H9 (cell line): ENCODE measurements at regions not wholly inside any gene's neighbourhood (a gene's known extent, or its start where the extent isn't known, plus 50 kb on each side); places are given as distances from the start of the nearest gene placed in this dataset.

Experiments used
- DNase-seq: peaks from one replicate; pipeline ENCODE4 v3.0.0-alpha.2; 2017
- H2AFZ ChIP-seq: one replicate; pipeline ENCODE4 v1.6.1; 2013; ENCODE audit warnings: mild to moderate bottlenecking, low read length, control low read depth, moderate library complexity
- H2AK5ac ChIP-seq: 2 replicates; pipeline ENCODE4 v1.6.1; 2013; ENCODE audit warnings: low read length, control low read depth, mixed read lengths; ENCODE audit not compliant: insufficient read length
- H2BK120ac ChIP-seq: one replicate; pipeline ENCODE4 v1.6.1; 2013; ENCODE audit warnings: low read depth, mild to moderate bottlenecking, low read length, control low read depth, inconsistent platforms; ENCODE audit not compliant: poor library complexity, severe bottlenecking
- H2BK12ac ChIP-seq: 2 replicates; pipeline ENCODE4 v1.6.1; 2013; ENCODE audit warnings: low read length, control low read depth, mixed read lengths, low read depth; ENCODE audit not compliant: insufficient read length
- H2BK15ac ChIP-seq: 2 replicates; pipeline ENCODE4 v1.6.1; 2013; ENCODE audit warnings: low read depth, low read length, control low read depth
- H2BK20ac ChIP-seq: one replicate; pipeline ENCODE4 v1.6.1; 2013; ENCODE audit warnings: low read depth, mild to moderate bottlenecking, low read length, control low read depth, inconsistent platforms; ENCODE audit not compliant: poor library complexity, severe bottlenecking
- H2BK5ac ChIP-seq: 2 replicates; pipeline ENCODE4 v1.6.1; 2013; ENCODE audit warnings: low read length, control low read depth, mixed read lengths; ENCODE audit not compliant: insufficient read length
- H3K14ac ChIP-seq: 2 replicates; pipeline ENCODE4 v1.6.1; 2013; ENCODE audit warnings: low read length, control low read depth; ENCODE audit not compliant: insufficient read depth
- H3K18ac ChIP-seq: 2 replicates; pipeline ENCODE4 v1.6.1; 2013; ENCODE audit warnings: low read depth, mild to moderate bottlenecking, mixed read lengths, low read length, control low read depth; ENCODE audit not compliant: insufficient read length
- H3K23ac ChIP-seq: 2 replicates; pipeline ENCODE4 v1.6.1; 2013; ENCODE audit warnings: low read length, control low read depth, mixed read lengths, low read depth; ENCODE audit not compliant: insufficient read length
- H3K23me2 ChIP-seq: 2 replicates; pipeline ENCODE4 v1.6.1; 2013; ENCODE audit warnings: low read depth, mild to moderate bottlenecking, mixed read lengths, low read length, control low read depth; ENCODE audit not compliant: insufficient read length, poor library complexity, severe bottlenecking
- H3K27ac ChIP-seq: 2 replicates; pipeline ENCODE4 v1.5.1; 2013; ENCODE audit warnings: low read length, control low read depth, mixed read lengths, low read depth; ENCODE audit not compliant: insufficient read length
- H3K27me3 ChIP-seq: 2 replicates; pipeline ENCODE4 v1.6.1; 2013; ENCODE audit warnings: low read length, control low read depth, inconsistent platforms; ENCODE audit not compliant: insufficient read depth
- H3K4ac ChIP-seq: 2 replicates; pipeline ENCODE4 v1.6.1; 2013; ENCODE audit warnings: low read depth, mild to moderate bottlenecking, control low read depth, inconsistent platforms, low read length, moderate library complexity
- H3K4me1 ChIP-seq: 2 replicates; pipeline ENCODE4 v1.6.1; 2013; ENCODE audit warnings: low read length, control low read depth, inconsistent platforms; ENCODE audit not compliant: insufficient read depth
- H3K4me2 ChIP-seq: 2 replicates; pipeline ENCODE4 v1.6.1; 2013; ENCODE audit warnings: low read length, control low read depth, mixed read lengths; ENCODE audit not compliant: insufficient read length, insufficient read depth
- H3K56ac ChIP-seq: 2 replicates; pipeline ENCODE4 v1.6.1; 2013; ENCODE audit warnings: low read depth, mild to moderate bottlenecking, mixed read lengths, low read length, control low read depth; ENCODE audit not compliant: insufficient read length
- H3K79me1 ChIP-seq: 2 replicates; pipeline ENCODE4 v1.6.1; 2013; ENCODE audit warnings: low read depth, mild to moderate bottlenecking, moderate library complexity, low read length, control low read depth, inconsistent platforms; ENCODE audit not compliant: insufficient read depth, poor library complexity, severe bottlenecking
- H3K79me2 ChIP-seq: 2 replicates; pipeline ENCODE4 v1.6.1; 2013; ENCODE audit warnings: low read length, control low read depth, inconsistent platforms; ENCODE audit not compliant: insufficient read depth
- H3K9ac ChIP-seq: 2 replicates; pipeline ENCODE4 v1.6.1; 2013; ENCODE audit warnings: low read length, control low read depth, mixed read lengths; ENCODE audit not compliant: insufficient read length; ENCODE audit errors: extremely low read depth
- H3K9me3 ChIP-seq: one replicate; pipeline ENCODE4 v1.6.1; 2013; ENCODE audit warnings: low read depth, low read length, inconsistent platforms; ENCODE audit not compliant: control insufficient read depth
- H3T11ph ChIP-seq: one replicate; pipeline ENCODE4 v1.6.1; 2013; ENCODE audit warnings: mild to moderate bottlenecking, low read length, control low read depth, inconsistent platforms
- H4K20me1 ChIP-seq: one replicate; pipeline ENCODE4 v1.6.1; 2013; ENCODE audit not compliant: control insufficient read depth, insufficient read length, insufficient read depth
- H4K5ac ChIP-seq: 2 replicates; pipeline ENCODE4 v1.6.1; 2013; ENCODE audit warnings: low read depth, mild to moderate bottlenecking, mixed read lengths, low read length, control low read depth; ENCODE audit not compliant: insufficient read length
- H4K8ac ChIP-seq: replicated peaks from 2 replicates; pipeline ENCODE4 v1.6.1; 2013; ENCODE audit warnings: low read length, control low read depth, mixed read lengths, low read depth; ENCODE audit not compliant: insufficient read length
- H4K91ac ChIP-seq: 2 replicates; pipeline ENCODE4 v1.6.1; 2013; ENCODE audit warnings: low read depth, mild to moderate bottlenecking, moderate library complexity, mixed read lengths, low read length, control low read depth; ENCODE audit not compliant: insufficient read length
- H3K27ac Mint-ChIP-seq, 3 experiments: 2 replicates in 2 of 3; 3 replicates in 1 of 3; pipeline ENCODE4 v1.8.0; 2020 to 2021; ENCODE audit warnings: mixed read lengths in 3 of 3, mild to moderate bottlenecking in 1 of 3, moderate library complexity in 1 of 3
- H3K27me3 Mint-ChIP-seq: 2 replicates; pipeline ENCODE4 v1.8.0; 2021; ENCODE audit warnings: low read depth, mild to moderate bottlenecking, moderate library complexity, mixed read lengths
- H3K36me3 Mint-ChIP-seq, 3 experiments: 2 replicates in 2 of 3; 3 replicates in 1 of 3; pipeline ENCODE4 v1.8.0; 2020 to 2021; ENCODE audit warnings: low read depth in 3 of 3, mixed read lengths in 3 of 3; ENCODE audit not compliant: insufficient read depth in 1 of 3
- H3K4me1 Mint-ChIP-seq, 2 experiments: 2 replicates each; pipeline ENCODE4 v1.8.0; 2020; ENCODE audit warnings: mixed read lengths in 2 of 2
- H3K4me3 Mint-ChIP-seq, 2 experiments: 2 replicates in 1 of 2; 3 replicates in 1 of 2; pipeline ENCODE4 v1.8.0; 2020 to 2021; ENCODE audit warnings: mild to moderate bottlenecking in 2 of 2, mixed read lengths in 2 of 2, moderate library complexity in 1 of 2
- H3K9me3 Mint-ChIP-seq, 2 experiments: 2 replicates in 1 of 2; 3 replicates in 1 of 2; pipeline ENCODE4 v1.8.0; 2020; ENCODE audit warnings: mild to moderate bottlenecking in 2 of 2, mixed read lengths in 2 of 2, moderate library complexity in 1 of 2
- CTCF ChIP-seq: fragments of 200-600 bp; sonication (generic); conservative IDR thresholded peaks from 3 replicates; pipeline ENCODE4 v1.8.0; 2021; ENCODE audit warnings: antibody characterized with exemption, mild to moderate bottlenecking
- WGBS: extraction: QIAGEN DNeasy Blood & Tissue Kit; methylation state at CpG from one replicate; pipeline ENCODE4 v1.1.7; 2013; ENCODE audit warnings: missing lambda C conversion rate, low lambda C conversion rate, mixed read lengths; ENCODE audit not compliant: insufficient read length; ENCODE audit errors: extremely low coverage; 5-methylcytosine and 5-hydroxymethylcytosine counted together

- Mint-ChIP-seq H3K9me3 (peaks cover 13 to 22% of the 10 kb centered on the region in 2 experiments), H3K4me3 (no peak overlapping the region), H3K4me1 (no peaks in the 10 kb centered on the region), H3K27ac (no peak overlapping the region), H3K36me3 (peaks cover 5 to 13% (median 6%) of the 10 kb centered on the region in 3 experiments; a peak in 6 of 7 replicates), H3K27me3 (no peaks in the 10 kb centered on the region; the same call in 1 of the 2 replicates)
- Histone ChIP-seq H2BK20ac (no peak overlapping the region), H3K27ac (no peak overlapping the region), H2AFZ (no peak overlapping the region), H3K23me2 (no peaks in the 10 kb centered on the region), H3K4ac (no peak overlapping the region), H4K91ac (no peak overlapping the region), H3K56ac (no peak overlapping the region), H2BK15ac (no peak overlapping the region), H3K9me3 (no peaks in the 10 kb centered on the region), H4K8ac (no peak overlapping the region), H2AK5ac (no peak overlapping the region), H3K14ac (no peak overlapping the region), H2BK5ac (no peak overlapping the region), H3K23ac (no peak overlapping the region), H3K18ac (no peak overlapping the region), H3T11ph (no peak overlapping the region), H3K79me1 (no peaks in the 10 kb centered on the region), H3K9ac (no peak overlapping the region), H4K5ac (no peak overlapping the region), H3K4me1 (no peaks in the 10 kb centered on the region), H3K79me2 (no peaks in the 10 kb centered on the region), H2BK120ac (no peak overlapping the region), H2BK12ac (no peak overlapping the region), H3K4me2 (no peak overlapping the region), H3K27me3 (no peaks in the 10 kb centered on the region), H4K20me1 (no peaks in the 10 kb centered on the region)
- no CpG with 5 or more reads among the region's 4 CpGs for WGBS
- no peak for DNase-seq
- TF ChIP-seq CTCF, result no peak
Observed at GRCh38 chr6:82720992-82721391, 344.6 kb downstream of the UBE3D start.
